GM23338 (cell line): ENCODE measurements at regions not wholly inside any gene's neighbourhood (a gene's known extent, or its start where the extent isn't known, plus 50 kb on each side); places are given as distances from the start of the nearest gene placed in this dataset.

Experiments used
- ATAC-seq: fragments of 200-7000 bp; cut with Tn5 transposase; 3 replicates; pipeline ENCODE4 v1.9.1; 2020
- DNase-seq: peaks from one replicate; pipeline ENCODE4 v3.0.0-alpha.2; 2015; ENCODE audit warnings: low spot score
- H2AFZ ChIP-seq: fragments of 200-600 bp; sonication (generic); 2 replicates; pipeline ENCODE4 v1.8.0; 2016; ENCODE audit warnings: antibody characterized with exemption, mild to moderate bottlenecking, moderate library complexity
- H3F3A ChIP-seq: fragments of 200-600 bp; sonication (generic); replicated peaks from 2 replicates; pipeline ENCODE4 v1.8.0; 2017; ENCODE audit warnings: antibody characterized with exemption, mixed run types, low read depth
- H3K27ac ChIP-seq: fragments of 200-600 bp; sonication (generic); 2 replicates; pipeline ENCODE4 v1.6.1; 2016; ENCODE audit warnings: low read depth
- H3K27me3 ChIP-seq: fragments of 200-600 bp; sonication (generic); 2 replicates; pipeline ENCODE4 v1.8.0; 2016; ENCODE audit warnings: mild to moderate bottlenecking, mixed run types, moderate library complexity; ENCODE audit not compliant: insufficient read depth
- H3K36me3 ChIP-seq: fragments of 200-600 bp; sonication (generic); 2 replicates; pipeline ENCODE4 v1.8.0; 2016; ENCODE audit warnings: mild to moderate bottlenecking; ENCODE audit not compliant: insufficient read depth
- H3K4me1 ChIP-seq: fragments of 200-600 bp; sonication (generic); 2 replicates; pipeline ENCODE4 v1.8.0; 2016; ENCODE audit warnings: mild to moderate bottlenecking, moderate library complexity; ENCODE audit not compliant: insufficient read depth
- H3K4me2 ChIP-seq: fragments of 200-600 bp; sonication (generic); 2 replicates; pipeline ENCODE4 v1.7.1; 2017; ENCODE audit warnings: mixed run types
- H3K4me3 ChIP-seq: fragments of 200-600 bp; sonication (generic); 2 replicates; pipeline ENCODE4 v1.6.1; 2016; ENCODE audit warnings: mixed run types
- H3K79me2 ChIP-seq: fragments of 200-600 bp; sonication (generic); replicated peaks from 2 replicates; pipeline ENCODE4 v1.8.0; 2017; ENCODE audit warnings: mild to moderate bottlenecking; ENCODE audit not compliant: insufficient read depth
- H3K9me2 ChIP-seq: fragments of 200-600 bp; sonication (generic); 2 replicates; pipeline ENCODE4 v1.8.0; 2017; ENCODE audit not compliant: insufficient read depth
- H4K20me1 ChIP-seq: fragments of 200-600 bp; sonication (generic); replicated peaks from 2 replicates; pipeline ENCODE4 v1.8.0; 2017; ENCODE audit warnings: mild to moderate bottlenecking; ENCODE audit not compliant: insufficient read depth
- H3K27ac Mint-ChIP-seq: 2 replicates; pipeline ENCODE4 v1.8.0; 2020; ENCODE audit warnings: inconsistent platforms, mild to moderate bottlenecking, moderate library complexity, mixed read lengths
- H3K27me3 Mint-ChIP-seq: 3 replicates; pipeline ENCODE4 v1.8.0; 2022; ENCODE audit warnings: low read depth, mild to moderate bottlenecking, moderate library complexity, mixed read lengths, inconsistent platforms; ENCODE audit not compliant: insufficient read depth, poor library complexity
- H3K36me3 Mint-ChIP-seq: 3 replicates; pipeline ENCODE4 v1.8.0; 2021; ENCODE audit warnings: low read depth, mild to moderate bottlenecking, inconsistent platforms, moderate library complexity, mixed read lengths
- H3K4me1 Mint-ChIP-seq: 3 replicates; pipeline ENCODE4 v1.8.0; 2020; ENCODE audit warnings: mild to moderate bottlenecking, inconsistent platforms, mixed read lengths
- H3K4me3 Mint-ChIP-seq: 3 replicates; pipeline ENCODE4 v1.8.0; 2021; ENCODE audit warnings: moderate library complexity, mild to moderate bottlenecking, inconsistent platforms, mixed read lengths
- H3K9me3 Mint-ChIP-seq: 3 replicates; pipeline ENCODE4 v1.8.0; 2020; ENCODE audit warnings: moderate library complexity, mild to moderate bottlenecking, inconsistent platforms, mixed read lengths
- CREB1 ChIP-seq: fragments of 250-450 bp; sonication (Bioruptor Pico); IDR thresholded peaks from 2 replicates; pipeline ENCODE4 v1.5.0; 2020; ENCODE audit warnings: low read depth, mild to moderate bottlenecking, moderate library complexity
- ETS1 ChIP-seq: IDR thresholded peaks from 2 replicates; pipeline ENCODE4 v1.6.1; 2016; ENCODE audit warnings: antibody characterized with exemption
- EZH2 ChIP-seq: fragments of 200-600 bp; sonication (generic); IDR thresholded peaks from one replicate; pipeline ENCODE4 v1.8.0; 2017; ENCODE audit warnings: antibody characterized with exemption, mild to moderate bottlenecking, low read depth; ENCODE audit not compliant: unreplicated experiment
- EZH2phosphoT487 ChIP-seq: fragments of 200-600 bp; sonication (generic); IDR thresholded peaks from one replicate; pipeline ENCODE4 v1.8.1; 2018; ENCODE audit warnings: antibody characterized with exemption; ENCODE audit not compliant: unreplicated experiment
- NANOG ChIP-seq: IDR thresholded peaks from 2 replicates; pipeline ENCODE4 v1.6.1; 2016; ENCODE audit warnings: antibody characterized with exemption, borderline replicate concordance
- POLR2AphosphoS5 ChIP-seq: IDR thresholded peaks from 2 replicates; pipeline ENCODE4 v1.6.1; 2016; ENCODE audit warnings: antibody characterized with exemption, low read depth
- ZNF331 ChIP-seq: fragments of 250-450 bp; sonication (Bioruptor Pico); IDR thresholded peaks from 2 replicates; pipeline ENCODE4 v1.5.0; 2020; ENCODE audit warnings: low read depth, mild to moderate bottlenecking, moderate library complexity
- ZNF462 ChIP-seq: fragments of 250-450 bp; sonication (Bioruptor Pico); IDR thresholded peaks from 2 replicates; pipeline ENCODE4 v1.5.0; 2020; ENCODE audit warnings: mild to moderate bottlenecking, moderate library complexity

- no peak for TF ChIP-seq ZNF462
Measured at GRCh38 chr6:6537488-6538260, 50.8 kb upstream of the LY86 start (continued).

GRCh38 chr6:6538261-6538660, 50.3 kb upstream of the LY86 start:
- Histone ChIP-seq H3K4me1 (peaks cover 18% of the 10 kb centered on the region), H3K4me2 (peak overlapping the region; percentile 21; the same call in 1 of the 2 replicates), H3K27ac (no peak overlapping the region), H3K79me2 (no peaks in the 10 kb centered on the region), H2AFZ (peak overlapping the region; percentile 2; the same call in 1 of the 2 replicates), H3F3A (no peaks in the 10 kb centered on the region), H3K36me3 (no peaks in the 10 kb centered on the region), H3K4me3 (no peak overlapping the region), H3K9me2 (peaks cover 10% of the 10 kb centered on the region), H4K20me1 (no peaks in the 10 kb centered on the region), H3K27me3 (no peaks in the 10 kb centered on the region)
- Mint-ChIP-seq H3K4me1 (peaks cover 11% of the 10 kb centered on the region), H3K4me3 (no peak overlapping the region), H3K27ac (no peak overlapping the region), H3K9me3 (peaks cover 14% of the 10 kb centered on the region), H3K36me3 (peaks cover 12% of the 10 kb centered on the region; the same call in 2 of the 3 replicates), H3K27me3 (peaks cover 2% of the 10 kb centered on the region)
- DNase-seq (no peak), ATAC-seq (no peak)
- TF ChIP-seq EZH2 (no peak), EZH2phosphoT487 (no peak), NANOG (no peak), ZNF331 (CRISPR knock-in tag) (no peak), ZNF462 (no peak), ETS1 (no peak), POLR2AphosphoS5 (no peak), CREB1 (CRISPR knock-in tag) (no peak)
